GM13977 (cell line): ENCODE measurements at regions not wholly inside any gene's neighbourhood (a gene's known extent, or its start where the extent isn't known, plus 50 kb on each side); places are given as distances from the start of the nearest gene placed in this dataset.
"Not testable (repeated sequence)": the region's sequence is repeated elsewhere in the genome, so short reads cannot be mapped to it uniquely, and the experiment has no call there.

Experiments
- DNase-seq: peaks from one replicate; pipeline ENCODE4 v3.0.0; 2012; ENCODE audit warnings: low spot score
- CTCF ChIP-seq: IDR thresholded peaks from 2 replicates; pipeline ENCODE4 v1.5.1; 2012; ENCODE audit warnings: mild to moderate bottlenecking, control low read depth; ENCODE audit not compliant: insufficient read depth; ENCODE audit errors: extremely low read depth, missing control alignments
- in situ Hi-C: fragments of 300-500 bp; cut with MboI; formaldehyde crosslinking; loops from one replicate; pipeline ENCODE4 v1.12.0; 2022; ENCODE audit warnings: low sequenced_read_pairs, low pct_unique_long_range_greater_than_20kb, mixed read lengths, inconsistent platforms; ENCODE audit not compliant: unreplicated experiment

- no peak for DNase-seq
- no peak for TF ChIP-seq CTCF
- in situ Hi-C loops: no loop called here
Observed at GRCh38 chr17:34071886-34072420, 183.1 kb upstream of the CCL2 start.

DNA sequence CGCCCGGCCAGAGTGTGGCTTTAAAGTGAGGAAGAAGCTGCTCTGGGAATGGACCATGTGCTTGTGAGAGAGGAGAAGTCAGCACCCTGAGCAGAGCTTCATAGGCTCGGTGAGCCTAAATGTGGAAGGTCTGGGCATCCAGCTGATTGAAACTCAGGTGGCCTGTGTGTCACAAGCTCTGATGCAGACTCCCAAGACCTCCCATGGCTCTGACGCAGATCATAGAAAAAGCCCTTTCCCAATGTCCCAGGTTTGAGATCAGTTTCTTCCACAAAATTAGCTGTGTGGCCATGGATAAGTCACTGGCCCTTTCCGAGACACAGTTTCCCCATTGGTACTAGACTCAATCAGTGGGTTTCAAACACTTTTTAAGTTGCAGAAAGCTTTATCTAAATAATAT lies 180.0 kb upstream of the CCL2 start:
- no peak for TF ChIP-seq CTCF
- no peak for DNase-seq
- in situ Hi-C loops: no loop called here

DNA sequence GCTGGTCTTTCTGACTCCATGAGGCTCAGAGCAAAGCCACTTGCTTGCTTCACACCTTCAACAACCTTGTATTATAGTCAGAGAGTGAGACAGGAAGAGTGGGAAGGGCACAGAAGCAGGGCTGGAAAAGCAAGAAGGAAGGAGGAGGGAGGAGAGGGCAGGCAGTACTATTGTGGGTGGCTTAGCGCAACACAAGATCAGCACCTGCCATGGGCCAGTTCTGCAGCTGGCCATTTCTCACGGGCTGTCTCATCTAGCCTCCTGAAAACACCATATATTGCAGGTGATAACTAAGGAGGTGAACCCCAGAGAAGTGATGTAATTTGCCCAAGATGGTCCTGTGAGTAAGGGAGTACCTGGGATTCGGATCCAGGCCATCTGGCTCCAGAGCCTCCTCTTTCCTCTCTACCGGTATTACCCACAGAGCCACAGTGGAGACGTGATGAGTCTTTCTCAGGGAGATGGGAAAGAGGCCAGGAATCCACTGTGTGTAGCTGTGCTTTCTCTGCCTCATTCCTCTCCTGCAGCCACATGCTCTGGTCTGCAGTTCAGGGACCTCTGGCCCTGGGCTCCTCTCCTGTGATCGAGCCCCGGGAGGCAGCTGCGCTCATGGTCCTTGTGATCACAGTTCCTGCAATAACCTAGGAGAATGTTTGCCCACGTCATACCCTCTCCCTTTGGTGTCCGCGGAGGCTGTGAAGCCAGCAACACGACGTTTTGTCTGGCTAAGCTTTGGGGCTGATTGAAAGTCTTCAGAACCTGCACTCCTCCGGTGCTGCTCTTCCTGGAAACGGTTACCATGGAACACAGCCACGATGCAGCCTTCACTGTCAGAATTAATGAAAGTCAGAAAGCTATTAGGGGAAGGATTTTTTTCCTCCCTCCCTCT lies 178.1 kb upstream of the CCL2 start:
- TF ChIP-seq CTCF: no peak
- DNase-seq: no peak

GRCh38 chr17:34081269-34081668 lies 173.8 kb upstream of the CCL2 start:
- DNase-seq: peak; percentile 34
- TF ChIP-seq CTCF: peak; percentile 41
- in situ Hi-C loops: no loop called here

More for the DNA sequence above, 178.1 kb upstream of the CCL2 start:
- in situ Hi-C loops: no loop called here

DNA sequence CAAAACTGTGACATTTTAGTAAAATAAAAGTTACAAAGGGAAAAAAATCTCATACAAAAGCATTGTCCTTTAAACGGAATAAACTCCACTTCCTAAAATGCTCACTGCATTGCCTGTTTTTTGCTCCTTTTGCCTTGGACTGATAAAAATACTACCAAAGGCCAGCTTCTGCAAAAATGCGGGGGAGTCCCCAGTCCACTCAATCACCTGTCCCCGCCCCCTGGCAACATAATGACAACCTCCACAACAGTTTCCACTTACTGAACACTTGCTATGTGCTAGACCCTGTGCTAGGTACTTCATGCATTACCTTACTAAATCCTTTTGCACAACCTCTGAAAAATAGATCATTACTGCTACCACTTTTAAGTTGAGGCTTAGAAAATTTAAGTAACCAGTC lies 172.7 kb upstream of the CCL2 start:
- in situ Hi-C loops: no loop called here
- DNase-seq: no peak
- TF ChIP-seq CTCF: no peak

- in situ Hi-C loops, DNase-seq: not testable (repeated sequence)
Observed at GRCh38 chr17:34089042-34089441, 166.0 kb upstream of the CCL2 start.

DNA sequence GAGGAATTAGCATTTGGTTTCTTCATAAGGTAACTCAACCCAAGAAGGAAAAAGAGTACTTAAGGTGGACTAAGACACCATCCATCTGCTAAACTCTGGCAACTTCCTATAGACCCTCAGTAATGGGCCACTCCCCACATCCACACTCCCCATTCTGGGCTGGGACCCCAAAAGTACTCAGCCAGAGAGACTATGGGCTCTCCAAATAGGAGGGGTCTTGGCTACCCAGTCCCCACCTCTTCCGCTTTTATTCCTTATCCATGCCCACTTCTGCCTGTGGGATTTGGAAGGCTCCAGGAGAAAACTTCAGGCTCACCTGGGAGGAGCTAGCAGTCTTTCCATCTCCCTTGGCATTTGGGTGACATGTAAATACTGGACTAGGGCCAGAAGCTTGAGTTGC lies 164.5 kb upstream of the CCL2 start:
- in situ Hi-C loops: no loop called here
- no peak for DNase-seq
- TF ChIP-seq CTCF: no peak
